ENCODE measurements at regions not wholly inside any gene's neighbourhood (a gene's known extent, or its start where the extent isn't known, plus 50 kb on each side); places are given as distances from the start of the nearest gene placed in this dataset.

DNA sequence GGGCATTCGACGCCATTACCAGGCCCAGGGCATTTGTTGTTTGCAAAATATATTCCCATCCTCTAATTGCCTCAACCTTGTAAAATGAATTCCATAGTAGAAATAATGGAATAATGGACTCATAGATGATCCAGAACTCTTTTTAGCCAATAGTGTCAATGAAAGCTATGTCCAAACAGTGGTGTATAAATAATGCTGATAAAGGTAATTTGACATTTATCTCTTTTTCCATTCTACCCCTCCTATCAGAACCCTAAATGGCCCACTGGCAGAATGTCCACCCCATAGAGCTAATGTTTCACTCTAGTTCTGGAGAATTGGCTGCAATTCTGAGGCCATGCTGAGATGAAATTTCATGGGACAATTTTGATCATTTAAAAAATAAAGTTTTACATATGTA is 76.4 kb upstream of the DLX6 start:
- Histone ChIP-seq H3K9ac (no peak overlapping the region), H4K20me1 (ENCODE audit: low read depth) (no peaks in the 10 kb centered on the region), H3K4me3 (no peak overlapping the region), H3K36me3 (no peaks in the 10 kb centered on the region), H3K79me2 (ENCODE audit: low read depth) (no peaks in the 10 kb centered on the region), H3K27me3 (no peaks in the 10 kb centered on the region), H2AFZ (replicated peaks) (no peak overlapping the region), H3F3A (ENCODE audit: low read depth) (no peaks in the 10 kb centered on the region), H3K9me3 (ENCODE audit: low read depth) (no peaks in the 10 kb centered on the region), H3K4me2 (no peak overlapping the region), H3K27ac (no peak overlapping the region), H3K4me1 (no peaks in the 10 kb centered on the region)
- Mint-ChIP-seq H3K27me3 (ENCODE audit: insufficient read depth, low read depth) (no peaks in the 10 kb centered on the region), H3K4me3 (no peak overlapping the region), H3K27ac (no peak overlapping the region), H3K4me1 (no peaks in the 10 kb centered on the region), H3K36me3 (no peaks in the 10 kb centered on the region), H3K9me3 (no peaks in the 10 kb centered on the region)
- TF ChIP-seq EZH2phosphoT487 (IDR thresholded peaks at IDR 0.05), result no peak
- TF ChIP-seq EZH2 (IDR thresholded peaks at IDR 0.05), result no peak
- TF ChIP-seq, protein P1, sequence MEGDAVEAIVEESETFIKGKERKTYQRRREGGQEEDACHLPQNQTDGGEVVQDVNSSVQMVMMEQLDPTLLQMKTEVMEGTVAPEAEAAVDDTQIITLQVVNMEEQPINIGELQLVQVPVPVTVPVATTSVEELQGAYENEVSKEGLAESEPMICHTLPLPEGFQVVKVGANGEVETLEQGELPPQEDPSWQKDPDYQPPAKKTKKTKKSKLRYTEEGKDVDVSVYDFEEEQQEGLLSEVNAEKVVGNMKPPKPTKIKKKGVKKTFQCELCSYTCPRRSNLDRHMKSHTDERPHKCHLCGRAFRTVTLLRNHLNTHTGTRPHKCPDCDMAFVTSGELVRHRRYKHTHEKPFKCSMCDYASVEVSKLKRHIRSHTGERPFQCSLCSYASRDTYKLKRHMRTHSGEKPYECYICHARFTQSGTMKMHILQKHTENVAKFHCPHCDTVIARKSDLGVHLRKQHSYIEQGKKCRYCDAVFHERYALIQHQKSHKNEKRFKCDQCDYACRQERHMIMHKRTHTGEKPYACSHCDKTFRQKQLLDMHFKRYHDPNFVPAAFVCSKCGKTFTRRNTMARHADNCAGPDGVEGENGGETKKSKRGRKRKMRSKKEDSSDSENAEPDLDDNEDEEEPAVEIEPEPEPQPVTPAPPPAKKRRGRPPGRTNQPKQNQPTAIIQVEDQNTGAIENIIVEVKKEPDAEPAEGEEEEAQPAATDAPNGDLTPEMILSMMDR (IDR thresholded peaks at IDR 0.05), result no peak
- no peak for DNase-seq (ENCODE audit: low spot score)

DNA sequence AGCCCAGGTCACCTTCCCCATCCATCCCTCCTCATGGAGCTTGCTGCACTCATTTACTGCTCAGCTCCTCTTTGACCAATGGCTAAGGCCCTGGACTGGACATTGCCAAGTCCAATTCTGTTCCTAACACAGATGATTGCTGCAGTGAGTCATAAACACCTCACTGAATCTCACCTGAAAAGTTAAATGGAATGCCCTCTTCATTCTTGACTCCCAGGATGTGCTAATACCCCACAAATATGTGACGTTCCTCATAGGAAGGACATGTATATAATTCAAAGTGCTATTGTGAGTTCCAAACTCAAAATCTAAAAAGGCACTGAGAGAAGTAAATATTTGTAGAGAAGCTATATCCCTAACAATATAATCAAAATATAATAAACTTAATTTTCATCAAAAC is 73.5 kb upstream of the DLX6 start:
- H3K4me3 Mint-ChIP-seq, result no peak overlapping the region
- H4K20me1 ChIP-seq (ENCODE audit: low read depth), result no peaks in the 10 kb centered on the region
- no peak overlapping the region for H3K27ac ChIP-seq
- no peak for DNase-seq (ENCODE audit: low spot score)
- H3F3A ChIP-seq (ENCODE audit: low read depth), result no peaks in the 10 kb centered on the region
- no peak overlapping the region for H3K4me2 ChIP-seq
- H2AFZ ChIP-seq (replicated peaks), result no peak overlapping the region
- no peak overlapping the region for H3K27ac Mint-ChIP-seq
- H3K9me3 ChIP-seq (ENCODE audit: low read depth), result no peaks in the 10 kb centered on the region
- H3K36me3 ChIP-seq, result no peaks in the 10 kb centered on the region
- H3K36me3 Mint-ChIP-seq, result no peaks in the 10 kb centered on the region
- no peaks in the 10 kb centered on the region for H3K4me1 Mint-ChIP-seq
- H3K9ac ChIP-seq, result no peak overlapping the region
- H3K9me3 Mint-ChIP-seq, result no peaks in the 10 kb centered on the region
- H3K4me3 ChIP-seq, result no peak overlapping the region
- H3K27me3 ChIP-seq, result no peaks in the 10 kb centered on the region
- H3K27me3 Mint-ChIP-seq (ENCODE audit: insufficient read depth, low read depth), result no peaks in the 10 kb centered on the region
- peaks cover 11% of the 10 kb centered on the region for H3K4me1 ChIP-seq
- no peaks in the 10 kb centered on the region for H3K79me2 ChIP-seq (ENCODE audit: low read depth)
- TF ChIP-seq, protein P1 (IDR thresholded peaks at IDR 0.05), result no peak
- TF ChIP-seq EZH2 (IDR thresholded peaks at IDR 0.05), result no peak
- TF ChIP-seq EZH2phosphoT487 (IDR thresholded peaks at IDR 0.05), result no peak

DNA sequence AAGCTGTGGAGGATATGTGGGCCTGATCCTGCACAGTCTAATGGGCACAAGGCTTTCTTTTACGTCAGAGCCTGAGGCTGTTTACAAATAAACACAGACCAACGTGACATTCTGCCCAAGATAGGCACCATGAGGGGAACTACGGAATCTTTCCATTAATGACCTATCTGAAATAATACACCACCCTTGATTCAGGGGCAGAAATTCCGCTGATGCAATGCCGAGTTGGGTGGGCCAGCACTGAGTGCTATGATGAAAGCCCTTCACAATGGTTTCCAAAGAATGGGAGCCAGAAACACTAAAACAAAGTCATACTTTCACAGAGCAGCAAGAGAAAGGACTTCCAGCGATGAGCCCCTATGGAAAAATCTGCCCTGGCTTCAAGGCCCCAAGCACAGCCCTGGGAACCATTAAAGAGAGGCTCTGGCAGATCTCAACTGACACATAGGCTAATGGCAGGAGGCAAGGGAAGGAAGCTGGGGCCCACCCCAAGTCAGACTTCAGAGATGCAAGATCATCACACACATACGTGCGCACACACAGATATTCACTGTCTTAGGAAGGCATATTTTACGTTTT is 72.2 kb upstream of the DLX6 start:
- Histone ChIP-seq H3K9me3 (ENCODE audit: low read depth) (no peaks in the 10 kb centered on the region), H2AFZ (replicated peaks) (no peak overlapping the region), H3F3A (ENCODE audit: low read depth) (no peaks in the 10 kb centered on the region), H3K4me2 (no peak overlapping the region), H3K27ac (no peak overlapping the region), H3K4me3 (no peak overlapping the region), H3K27me3 (no peaks in the 10 kb centered on the region), H3K79me2 (ENCODE audit: low read depth) (no peaks in the 10 kb centered on the region), H4K20me1 (ENCODE audit: low read depth) (no peaks in the 10 kb centered on the region), H3K36me3 (no peaks in the 10 kb centered on the region), H3K9ac (no peak overlapping the region), H3K4me1 (peaks cover 11% of the 10 kb centered on the region)
- Mint-ChIP-seq H3K36me3 (no peaks in the 10 kb centered on the region), H3K27me3 (ENCODE audit: insufficient read depth, low read depth) (no peaks in the 10 kb centered on the region), H3K27ac (no peak overlapping the region), H3K4me3 (no peak overlapping the region), H3K9me3 (no peaks in the 10 kb centered on the region), H3K4me1 (no peaks in the 10 kb centered on the region)
- no peak for DNase-seq (ENCODE audit: low spot score)
- TF ChIP-seq EZH2 (IDR thresholded peaks at IDR 0.05) (no peak), EZH2phosphoT487 (IDR thresholded peaks at IDR 0.05) (no peak)

DNA sequence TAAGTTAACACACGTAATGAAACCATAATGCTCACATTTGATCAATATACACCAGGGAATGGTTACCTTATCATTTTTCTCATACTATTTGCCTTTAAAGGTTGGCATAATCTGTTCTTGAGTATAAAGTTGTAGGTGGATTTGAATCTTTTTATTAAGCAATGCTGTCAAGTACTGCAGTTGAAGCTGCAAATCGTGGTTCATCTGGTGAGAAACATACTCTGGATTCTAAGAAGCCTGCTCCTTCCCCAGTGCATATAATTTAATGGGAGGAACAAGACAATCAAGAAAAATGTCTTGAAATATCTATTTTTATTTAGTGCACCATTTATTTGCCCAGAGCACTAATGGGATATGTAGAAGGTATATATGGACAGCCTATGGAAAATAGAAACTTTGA is 68.7 kb upstream of the DLX6 start:
- peaks cover 11% of the 10 kb centered on the region for H3K4me1 ChIP-seq
- no peak overlapping the region for H3K9ac ChIP-seq
- no peak overlapping the region for H3K27ac Mint-ChIP-seq
- no peak for TF ChIP-seq EZH2 (IDR thresholded peaks at IDR 0.05)
- TF ChIP-seq, protein P1 (IDR thresholded peaks at IDR 0.05), result no peak
- no peaks in the 10 kb centered on the region for H3K27me3 ChIP-seq
- no peaks in the 10 kb centered on the region for H3K4me1 Mint-ChIP-seq
- no peaks in the 10 kb centered on the region for H3K9me3 ChIP-seq (ENCODE audit: low read depth)
- H3K4me3 Mint-ChIP-seq, result no peak overlapping the region
- H3K4me3 ChIP-seq, result no peak overlapping the region
- no peaks in the 10 kb centered on the region for H4K20me1 ChIP-seq (ENCODE audit: low read depth)
- H2AFZ ChIP-seq (replicated peaks), result no peak overlapping the region
- H3K9me3 Mint-ChIP-seq, result no peaks in the 10 kb centered on the region
- no peak overlapping the region for H3K27ac ChIP-seq
- H3K27me3 Mint-ChIP-seq (ENCODE audit: insufficient read depth, low read depth), result no peaks in the 10 kb centered on the region
- H3K79me2 ChIP-seq (ENCODE audit: low read depth), result no peaks in the 10 kb centered on the region
- no peak for DNase-seq (ENCODE audit: low spot score)
- no peak overlapping the region for H3K4me2 ChIP-seq
- no peaks in the 10 kb centered on the region for H3K36me3 Mint-ChIP-seq
- H3K36me3 ChIP-seq, result no peaks in the 10 kb centered on the region
- H3F3A ChIP-seq (ENCODE audit: low read depth), result no peaks in the 10 kb centered on the region
